Lower leg skin (tissue), 3 donors: ENCODE measurements at regions not wholly inside any gene's neighbourhood (a gene's known extent, or its start where the extent isn't known, plus 50 kb on each side); places are given as distances from the start of the nearest gene placed in this dataset.

ENCODE experiments used
- CTCF ChIP-seq, 3 donors: fragments of 450-650 bp; IDR thresholded peaks; one replicate each; pipeline ENCODE4 v1.5.1; 2016; ENCODE audit warnings: antibody characterized with exemption in 3 of 3, mild to moderate bottlenecking in 3 of 3, moderate library complexity in 2 of 3
- POLR2A ChIP-seq, 2 donors: fragments of 450-650 bp; IDR thresholded peaks; one replicate each; pipeline ENCODE4 v1.6.1; 2016 to 2017; ENCODE audit warnings: antibody characterized with exemption in 2 of 2, mild to moderate bottlenecking in 1 of 2, moderate library complexity in 1 of 2

GRCh38 chr2:56613254-56613653, 429.5 kb downstream of the CCDC85A start:
- TF ChIP-seq CTCF (IDR thresholded peaks at IDR 0.05), result no peak
- TF ChIP-seq POLR2A (IDR thresholded peaks at IDR 0.05), result no peak
